PFSK-1 (cell line): ENCODE measurements at regions not wholly inside any gene's neighbourhood (a gene's known extent, or its start where the extent isn't known, plus 50 kb on each side); places are given as distances from the start of the nearest gene placed in this dataset.

ENCODE experiments used
- FOXP2 ChIP-seq: optimal IDR thresholded peaks from 2 replicates; pipeline ENCODE3; 2011; ENCODE audit warnings: borderline replicate concordance, control low read depth, inconsistent platforms; ENCODE audit not compliant: insufficient read depth; ENCODE audit errors: extremely low read length, extremely low read depth
- POLR2AphosphoS5 ChIP-seq: IDR thresholded peaks from 2 replicates; pipeline ENCODE4 v1.6.1; 2012; ENCODE audit warnings: low read depth, mild to moderate bottlenecking, control low read depth, low read length, moderate library complexity
- REST ChIP-seq, 2 experiments: IDR thresholded peaks; 2 replicates each; pipeline versions ENCODE4 v1.6.1 to v1.8.0; 2011 to 2012; ENCODE audit warnings: low read depth in 2 of 2, low read length in 2 of 2, control low read depth in 1 of 2, inconsistent platforms in 1 of 2, mild to moderate bottlenecking in 1 of 2, moderate library complexity in 1 of 2; ENCODE audit not compliant: insufficient read depth in 1 of 2
- SIN3A ChIP-seq: IDR thresholded peaks from 2 replicates; pipeline ENCODE4 v1.6.1; 2012; ENCODE audit warnings: mild to moderate bottlenecking, low read length, moderate library complexity, borderline replicate concordance; ENCODE audit not compliant: insufficient read depth
- TAF1 ChIP-seq: IDR thresholded peaks from 2 replicates; pipeline ENCODE4 v1.6.1; 2012; ENCODE audit warnings: low read length, control low read depth, borderline replicate concordance; ENCODE audit not compliant: insufficient read depth

DNA sequence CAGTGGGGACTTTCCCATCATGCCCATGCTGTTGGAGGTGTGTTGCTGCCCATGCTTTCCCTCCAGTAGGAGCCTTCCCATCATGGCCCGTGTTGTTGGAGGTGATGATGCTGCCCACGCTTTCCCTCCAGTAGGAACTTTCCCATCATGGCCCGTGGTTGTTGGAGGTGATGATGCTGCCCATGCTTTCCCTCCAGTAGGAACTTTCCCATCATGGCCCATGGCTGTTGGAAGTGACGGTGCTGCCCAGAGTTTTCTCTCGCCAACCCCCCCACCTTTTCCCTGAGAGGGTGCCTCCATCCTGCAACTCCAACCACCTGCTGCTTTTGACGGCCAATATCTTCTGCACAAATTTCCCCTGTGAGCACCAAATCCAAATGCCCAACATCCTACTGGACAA lies 205.7 kb downstream of the TOMM20 start:
- TF ChIP-seq POLR2AphosphoS5 (no peak), TAF1 (no peak), FOXP2 (no peak), SIN3A (no peak), REST (IDR thresholded peaks at IDR 0.05; ENCODE audit: insufficient read depth in 1 of 2, low read depth in 2 of 2, low read length in 2 of 2) (no peak)

GRCh38 chr1:234921266-234922062 lies 207.2 kb downstream of the TOMM20 start:
- TF ChIP-seq REST (IDR thresholded peaks at IDR 0.05; ENCODE audit: insufficient read depth in 1 of 2, low read depth in 2 of 2, low read length in 2 of 2) (no peak), TAF1 (no peak), FOXP2 (no peak), SIN3A (no peak)

GRCh38 chr1:234920843-234921140 lies 207.8 kb downstream of the TOMM20 start:
- no peak for TF ChIP-seq REST (IDR thresholded peaks at IDR 0.05; ENCODE audit: insufficient read depth in 1 of 2, low read depth in 2 of 2, low read length in 2 of 2)
- TF ChIP-seq FOXP2: no peak
- TF ChIP-seq TAF1: no peak
- TF ChIP-seq POLR2AphosphoS5: no peak
- TF ChIP-seq SIN3A: no peak

DNA sequence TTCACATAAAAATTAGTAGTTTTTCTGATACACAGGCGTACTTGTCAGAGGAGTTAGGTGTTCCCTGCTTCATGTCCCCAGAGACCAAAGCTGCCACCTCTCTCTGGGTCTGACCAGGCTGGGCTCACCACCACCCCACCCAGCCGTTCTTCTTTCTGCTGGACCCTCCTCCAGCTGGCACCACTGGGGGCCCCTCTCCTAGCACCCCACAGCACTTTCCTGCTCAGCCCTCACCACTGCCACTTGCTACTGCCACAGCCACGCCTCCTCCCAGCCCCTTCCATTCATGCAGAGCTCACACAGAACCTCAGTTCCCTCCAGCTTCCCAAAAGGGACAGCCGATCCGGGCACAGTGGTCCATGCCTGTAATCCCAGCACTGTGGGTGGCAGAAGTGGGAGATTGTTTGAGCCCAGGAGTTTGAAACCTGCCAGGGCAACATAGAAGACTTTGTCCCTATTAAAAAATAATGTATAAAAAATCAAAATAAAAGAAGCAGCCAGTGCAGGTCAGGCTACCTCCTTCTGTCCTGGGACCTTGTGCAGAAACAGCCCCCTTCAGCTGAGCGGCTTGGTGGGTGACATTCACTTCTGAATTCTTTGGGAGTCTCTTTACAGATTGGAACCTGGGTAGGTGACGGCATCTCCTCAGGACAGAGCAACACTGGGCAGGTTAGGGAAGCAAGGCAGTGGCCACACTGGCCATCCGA lies 208.3 kb downstream of the TOMM20 start:
- no peak for TF ChIP-seq SIN3A
- TF ChIP-seq FOXP2: no peak
- no peak for TF ChIP-seq TAF1
- TF ChIP-seq POLR2AphosphoS5: no peak
- TF ChIP-seq REST (IDR thresholded peaks at IDR 0.05; ENCODE audit: insufficient read depth in 1 of 2, low read depth in 2 of 2, low read length in 2 of 2): no peak
